Stimulated activated CD4-positive, alpha-beta T cell treated with anti-CD3 and anti-CD28 coated beads, Interleukin-1b, Interleukin-23, amount 100 ng/mL, for 4 hours (primary cell): ENCODE measurements at regions not wholly inside any gene's neighbourhood (a gene's known extent, or its start where the extent isn't known, plus 50 kb on each side); places are given as distances from the start of the nearest gene placed in this dataset.
"Not testable (repeated sequence)": the region's sequence is repeated elsewhere in the genome, so short reads cannot be mapped to it uniquely, and the experiment has no call there.

ENCODE experiments used
- DNase-seq, 2 donors: peaks; one replicate each; pipeline ENCODE4 v3.0.0-alpha.2; 2020; ENCODE audit warnings: low read depth in 2 of 2

DNA sequence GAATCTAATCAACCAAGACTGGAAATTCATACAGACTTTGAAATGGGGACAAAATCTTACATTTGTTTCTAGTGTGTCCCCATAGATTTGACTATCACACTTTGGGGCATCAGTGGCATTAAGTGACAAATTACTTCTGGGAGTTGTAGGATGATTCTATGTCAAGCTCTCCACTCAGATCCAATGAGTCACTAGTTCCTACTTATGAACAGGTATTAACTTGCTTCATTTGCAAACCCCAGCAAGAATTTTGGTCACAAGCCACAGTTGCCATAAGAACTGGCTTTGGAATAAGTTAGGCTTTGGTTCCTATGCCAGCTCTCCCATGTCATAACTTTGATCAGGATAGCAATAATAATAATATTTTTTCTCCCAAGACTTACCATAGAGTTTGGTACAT lies 77.6 kb upstream of the PTPRK start:
- DNase-seq = no peak

DNA sequence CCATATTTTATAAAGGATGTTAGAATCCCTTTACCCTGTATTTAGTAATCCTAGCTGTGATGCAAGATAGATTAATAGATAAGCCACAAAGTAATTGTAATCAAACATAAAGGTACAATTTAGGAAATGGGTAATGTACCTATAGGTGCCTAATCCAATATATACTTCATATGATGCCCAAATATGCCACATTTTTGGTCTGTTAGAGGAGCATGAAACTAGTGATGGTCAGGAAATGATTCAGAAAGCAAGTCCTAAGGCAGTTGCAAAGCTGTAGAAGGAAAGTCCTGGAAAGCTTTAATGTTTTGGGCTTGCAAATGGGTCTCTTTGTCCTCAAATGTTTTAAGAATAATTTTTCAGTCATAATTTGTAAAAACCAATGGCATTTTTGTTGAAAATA lies 76.6 kb upstream of the PTPRK start:
- DNase-seq = no peak

- DNase-seq = no peak
These were observed 75.1 kb upstream of the PTPRK start for GRCh38 chr6:128595544-128595943.

DNA sequence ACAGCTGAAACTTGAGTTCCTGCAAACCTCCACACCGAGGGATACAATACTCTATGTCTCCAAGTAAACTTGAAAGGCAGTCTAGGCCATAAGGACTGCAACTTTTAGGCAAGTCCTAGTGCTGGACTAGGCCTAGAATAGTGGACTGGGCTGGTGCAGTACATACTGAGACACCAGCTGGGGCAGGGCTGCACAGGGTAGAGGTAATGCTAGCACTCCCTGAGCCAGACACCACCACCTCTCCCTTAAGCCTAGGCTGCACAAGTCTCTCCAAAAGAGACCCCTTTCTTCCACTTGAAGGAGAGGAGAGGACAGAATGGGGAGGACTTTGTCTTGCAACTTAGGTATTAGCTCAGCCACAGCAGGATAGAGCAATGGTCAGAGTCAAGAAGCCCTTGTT lies 65.7 kb upstream of the PTPRK start:
- no peak for DNase-seq

DNA sequence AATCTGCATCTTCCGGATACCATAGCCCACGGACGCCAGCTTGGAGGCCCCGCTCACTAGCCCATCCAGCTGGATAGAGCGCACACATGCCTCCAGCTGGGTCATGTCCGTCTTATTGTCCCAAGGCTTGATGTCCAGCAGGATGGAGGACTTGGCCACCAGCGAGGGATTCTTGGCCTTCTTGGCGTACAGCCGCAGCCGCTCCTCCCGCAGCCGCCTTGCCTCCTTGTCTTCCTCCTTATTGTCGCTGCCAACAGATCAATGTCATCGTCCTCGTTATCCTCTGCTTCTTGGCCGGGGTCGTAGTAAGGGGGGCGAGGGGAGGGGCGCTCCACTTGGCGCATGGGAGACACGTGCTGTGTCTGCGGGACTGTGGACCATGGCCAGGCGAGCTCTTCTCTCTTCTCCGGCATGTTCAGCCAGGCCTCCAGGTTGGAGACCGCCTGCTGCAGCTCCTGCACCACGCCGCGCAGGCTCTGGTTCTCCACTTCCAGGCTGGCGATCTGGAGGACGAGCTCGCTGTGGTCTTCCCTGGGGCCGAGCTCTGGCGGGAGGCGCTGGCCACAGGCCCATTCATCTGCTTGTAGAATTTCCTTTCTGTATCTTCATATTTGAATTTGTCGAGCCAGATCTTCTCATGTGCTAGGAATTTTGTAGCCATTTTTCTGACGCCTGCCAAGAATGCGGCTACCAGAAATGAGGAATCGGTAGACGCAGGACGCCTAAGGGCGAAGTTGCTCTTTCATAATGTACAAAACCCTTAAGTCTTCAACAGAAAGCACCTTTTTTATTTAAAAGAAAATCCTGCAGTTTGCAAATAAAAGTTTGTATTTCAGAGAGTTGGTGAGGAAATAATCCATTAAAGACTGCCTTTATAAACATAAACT lies 60.1 kb upstream of the PTPRK start:
- no peak for DNase-seq

DNA sequence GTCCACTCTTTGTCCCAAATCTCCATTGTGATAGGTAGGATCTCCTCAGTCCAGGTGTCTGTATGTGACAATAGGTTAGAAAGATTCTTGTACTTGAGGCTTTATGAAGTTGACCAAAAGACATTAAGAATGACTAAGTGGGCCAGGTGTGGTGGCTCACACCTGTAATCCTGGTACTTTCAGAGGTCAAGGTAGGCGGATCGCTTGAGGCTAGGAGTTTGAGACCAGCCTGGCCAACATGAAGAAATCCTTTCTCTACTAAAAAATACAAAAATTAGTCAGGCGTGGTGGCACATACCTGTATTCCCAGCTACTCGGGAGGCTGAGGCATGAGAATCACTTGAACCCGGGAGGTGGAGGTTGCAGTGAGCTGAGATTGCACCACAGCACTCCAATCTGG lies 54.9 kb upstream of the PTPRK start:
- not testable (repeated sequence) for DNase-seq

DNA sequence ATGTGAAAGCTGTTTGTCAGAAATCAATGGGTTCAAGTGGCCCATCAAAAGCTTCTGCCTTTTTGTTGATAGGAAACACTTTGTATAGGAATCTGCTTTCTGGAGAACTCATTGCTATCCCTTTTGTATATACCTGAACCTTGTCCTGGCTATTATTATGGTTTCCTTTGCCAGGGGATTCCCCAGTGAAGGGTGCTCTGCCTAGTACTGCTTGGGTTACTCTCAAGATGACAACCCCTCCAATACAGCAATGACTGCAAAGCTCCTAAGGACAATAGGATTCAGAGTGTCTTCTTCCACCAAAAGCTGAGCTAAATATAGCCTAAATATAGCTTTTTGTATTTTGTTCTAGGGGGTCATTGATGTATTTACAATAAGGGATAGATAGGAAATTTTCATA lies 54.0 kb upstream of the PTPRK start:
- DNase-seq = no peak

GRCh38 chr6:128573036-128573435 lies 52.6 kb upstream of the PTPRK start:
- no peak for DNase-seq

GRCh38 chr6:128572294-128572693 lies 51.9 kb upstream of the PTPRK start:
- DNase-seq = no peak

- DNase-seq = no peak
These were observed 50.3 kb upstream of the PTPRK start for GRCh38 chr6:128570680-128571063.

GRCh38 chr6:128569732-128570679 lies 49.6 kb upstream of the PTPRK start:
- DNase-seq = no peak
